PC-3 (cell line): ENCODE measurements at regions not wholly inside any gene's neighbourhood (a gene's known extent, or its start where the extent isn't known, plus 50 kb on each side); places are given as distances from the start of the nearest gene placed in this dataset.

Experiments used
- EZH2 ChIP-seq: fragments of 300-600 bp; sonication (generic); IDR thresholded peaks from one replicate; pipeline ENCODE4 v1.6.1; 2017; ENCODE audit warnings: antibody characterized with exemption, mild to moderate bottlenecking, low read length; ENCODE audit not compliant: unreplicated experiment
- TF ChIP-seq, protein P1 (sequence below): fragments of 300-600 bp; sonication (generic); conservative IDR thresholded peaks from 2 replicates; pipeline ENCODE4 v1.5.1; 2017; ENCODE audit warnings: antibody characterized with exemption, low read depth, mild to moderate bottlenecking, low read length

DNA sequence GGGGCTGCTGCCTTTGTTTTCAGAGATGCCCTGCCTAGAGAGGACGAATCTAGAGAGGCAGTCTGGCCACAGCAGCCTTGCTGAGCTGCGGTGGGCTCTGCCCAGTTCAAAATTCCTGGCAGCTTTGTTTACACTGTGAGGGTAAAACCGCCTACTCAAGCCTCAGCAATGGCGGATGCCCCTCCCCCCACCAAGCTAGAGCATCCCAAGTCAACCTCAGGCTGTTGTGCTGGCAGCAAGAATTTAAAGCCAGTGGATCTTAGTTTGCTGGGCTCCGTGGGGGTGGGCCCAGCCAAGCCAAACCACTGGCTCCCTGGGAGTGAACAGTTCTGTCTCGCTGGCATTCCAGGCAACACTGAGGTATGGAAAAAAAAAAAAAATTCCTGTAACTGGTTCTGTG is 970.9 kb downstream of the TBC1D32 start:
- TF ChIP-seq, protein P1, sequence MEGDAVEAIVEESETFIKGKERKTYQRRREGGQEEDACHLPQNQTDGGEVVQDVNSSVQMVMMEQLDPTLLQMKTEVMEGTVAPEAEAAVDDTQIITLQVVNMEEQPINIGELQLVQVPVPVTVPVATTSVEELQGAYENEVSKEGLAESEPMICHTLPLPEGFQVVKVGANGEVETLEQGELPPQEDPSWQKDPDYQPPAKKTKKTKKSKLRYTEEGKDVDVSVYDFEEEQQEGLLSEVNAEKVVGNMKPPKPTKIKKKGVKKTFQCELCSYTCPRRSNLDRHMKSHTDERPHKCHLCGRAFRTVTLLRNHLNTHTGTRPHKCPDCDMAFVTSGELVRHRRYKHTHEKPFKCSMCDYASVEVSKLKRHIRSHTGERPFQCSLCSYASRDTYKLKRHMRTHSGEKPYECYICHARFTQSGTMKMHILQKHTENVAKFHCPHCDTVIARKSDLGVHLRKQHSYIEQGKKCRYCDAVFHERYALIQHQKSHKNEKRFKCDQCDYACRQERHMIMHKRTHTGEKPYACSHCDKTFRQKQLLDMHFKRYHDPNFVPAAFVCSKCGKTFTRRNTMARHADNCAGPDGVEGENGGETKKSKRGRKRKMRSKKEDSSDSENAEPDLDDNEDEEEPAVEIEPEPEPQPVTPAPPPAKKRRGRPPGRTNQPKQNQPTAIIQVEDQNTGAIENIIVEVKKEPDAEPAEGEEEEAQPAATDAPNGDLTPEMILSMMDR, result no peak
- TF ChIP-seq EZH2, result no peak
